H54 (cell line): ENCODE measurements at regions not wholly inside any gene's neighbourhood (a gene's known extent, or its start where the extent isn't known, plus 50 kb on each side); places are given as distances from the start of the nearest gene placed in this dataset.
"Not testable (repeated sequence)": the region's sequence is repeated elsewhere in the genome, so short reads cannot be mapped to it uniquely, and the experiment has no call there.

Source experiments
- DNase-seq: peaks from one replicate; pipeline ENCODE4 v3.0.0; 2011; ENCODE audit warnings: low spot score, mixed read lengths; ENCODE audit not compliant: insufficient read length
- FAIRE-seq: peaks from 3 replicates; lab custom pipeline; 2011; peaks lifted over from hg19 to GRCh38; lab: Jason Lieb, UNC
- POLR2A ChIP-seq: IDR thresholded peaks from 2 replicates; pipeline ENCODE4 v1.6.1; 2011; ENCODE audit warnings: low read depth, mild to moderate bottlenecking, low read length

DNA sequence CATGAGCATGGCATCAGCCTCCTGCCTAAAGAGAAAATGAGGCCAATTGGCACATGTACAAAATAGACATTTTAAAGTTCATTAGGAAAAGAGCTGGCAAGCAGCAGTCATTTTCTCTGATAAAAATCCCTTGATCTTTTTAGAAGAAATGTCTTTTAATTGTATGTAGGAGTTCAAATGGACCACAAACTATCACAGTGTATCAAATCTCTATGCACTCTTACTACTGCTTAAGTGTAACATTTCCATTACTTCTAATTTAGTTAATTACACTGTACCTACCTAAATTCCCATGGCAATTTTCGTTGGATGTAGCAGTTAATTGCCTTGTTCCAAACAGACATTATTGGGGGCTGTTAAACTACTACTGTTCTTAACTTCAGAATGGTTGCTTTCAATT, 233.7 kb upstream of the TECRL start:
- TF ChIP-seq POLR2A: no peak
- DNase-seq (no peak), FAIRE-seq (no peak)

DNA sequence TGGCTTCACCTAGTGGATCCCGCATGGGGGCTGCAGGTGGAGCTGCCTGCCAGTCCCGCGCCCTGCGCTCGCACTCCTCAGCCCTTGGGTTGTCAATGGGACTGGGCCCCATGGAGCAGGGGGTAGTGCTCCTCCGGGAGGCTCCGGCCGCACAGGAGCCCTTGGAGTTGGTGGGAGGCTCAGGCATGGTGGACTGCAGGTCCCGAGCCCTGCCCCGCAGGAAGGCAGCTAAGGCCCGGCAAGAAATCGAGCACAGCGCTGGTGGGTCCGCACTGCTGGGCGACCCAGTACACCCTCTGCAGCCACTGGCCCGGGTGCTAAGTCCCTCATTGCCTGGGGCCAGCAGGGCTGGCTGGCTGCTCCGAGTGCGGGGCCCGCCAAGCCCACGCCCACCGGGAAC, 231.2 kb upstream of the TECRL start:
- not testable (repeated sequence) for FAIRE-seq, DNase-seq

DNA sequence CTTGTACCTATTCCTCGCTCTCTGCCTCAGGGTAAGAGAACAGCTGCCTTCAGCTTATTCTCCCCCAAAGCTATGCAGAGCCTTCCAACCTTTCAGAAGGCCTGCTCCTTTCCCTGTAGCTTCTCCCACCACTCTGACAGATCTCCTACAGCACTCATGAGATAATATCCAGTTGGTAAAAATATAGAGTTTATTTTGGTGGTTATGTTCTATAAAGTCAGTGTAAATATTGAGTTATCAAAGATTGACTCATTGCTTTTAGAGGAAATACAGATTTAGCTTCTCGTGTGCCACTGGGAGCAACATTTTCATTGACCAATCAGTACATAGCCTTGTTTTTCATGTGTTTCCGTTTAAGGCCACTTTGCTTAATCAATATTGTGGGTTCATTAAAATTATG, 216.2 kb upstream of the TECRL start:
- no peak for TF ChIP-seq POLR2A
- no peak for FAIRE-seq
- no peak for DNase-seq

DNA sequence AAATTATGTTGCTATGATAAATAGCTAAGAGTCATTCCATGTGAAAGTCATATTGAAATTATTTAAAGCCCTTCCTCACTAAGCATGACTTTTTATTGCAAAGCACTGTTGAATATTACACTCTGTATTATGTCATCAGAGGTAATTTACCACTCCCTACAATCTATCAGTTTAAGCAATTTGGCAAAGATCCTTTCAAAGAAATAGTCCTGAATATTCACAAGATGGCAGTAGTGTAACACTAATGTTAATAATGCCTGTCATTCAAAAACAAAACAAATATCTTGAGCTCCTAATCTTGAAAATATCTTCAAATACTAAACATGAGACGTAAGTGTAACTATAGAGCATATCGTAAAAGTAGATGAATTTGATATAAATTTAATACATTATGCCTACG, 208.6 kb upstream of the TECRL start:
- TF ChIP-seq POLR2A: no peak
- FAIRE-seq (no peak), DNase-seq (no peak)

DNA sequence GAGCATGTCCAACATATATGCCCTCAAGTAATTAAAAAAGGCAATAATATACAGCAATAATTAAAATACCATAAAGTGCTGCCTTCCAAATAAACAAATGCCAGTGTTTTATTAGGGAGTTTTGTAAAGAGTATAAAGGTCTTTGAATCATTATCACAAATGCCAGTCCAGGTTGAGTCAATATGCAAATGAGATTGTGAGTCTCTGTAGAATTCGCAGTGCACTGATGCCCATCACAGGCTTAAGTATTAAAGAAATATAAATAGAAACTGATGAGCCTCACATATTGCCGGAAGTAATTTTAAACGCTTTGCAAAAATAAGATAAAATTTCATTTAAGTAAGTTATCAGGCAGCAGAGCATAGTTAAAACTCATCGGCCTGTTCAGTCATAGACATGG, 205.0 kb upstream of the TECRL start:
- FAIRE-seq (no peak), DNase-seq (no peak)
- TF ChIP-seq POLR2A: no peak

DNA sequence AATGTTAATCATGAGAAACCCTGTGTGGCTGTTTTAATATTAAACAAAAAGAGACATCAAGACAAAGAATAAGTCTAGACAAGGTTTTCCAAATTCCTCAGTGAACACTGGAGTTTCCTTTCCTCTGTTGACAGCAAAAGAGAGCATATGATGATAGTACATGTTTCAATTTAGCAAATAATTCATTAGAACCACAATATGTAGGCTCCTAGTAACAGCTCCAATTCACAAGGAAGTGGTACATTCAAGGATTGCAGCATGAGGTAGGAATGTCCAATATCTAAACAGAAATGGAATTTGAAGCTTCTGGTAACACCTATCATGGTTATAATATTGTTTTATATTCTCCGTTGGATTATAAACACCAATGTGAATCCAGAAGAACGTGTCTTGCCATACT, 203.8 kb upstream of the TECRL start:
- FAIRE-seq (no peak), DNase-seq (no peak)
- TF ChIP-seq POLR2A: no peak

DNA sequence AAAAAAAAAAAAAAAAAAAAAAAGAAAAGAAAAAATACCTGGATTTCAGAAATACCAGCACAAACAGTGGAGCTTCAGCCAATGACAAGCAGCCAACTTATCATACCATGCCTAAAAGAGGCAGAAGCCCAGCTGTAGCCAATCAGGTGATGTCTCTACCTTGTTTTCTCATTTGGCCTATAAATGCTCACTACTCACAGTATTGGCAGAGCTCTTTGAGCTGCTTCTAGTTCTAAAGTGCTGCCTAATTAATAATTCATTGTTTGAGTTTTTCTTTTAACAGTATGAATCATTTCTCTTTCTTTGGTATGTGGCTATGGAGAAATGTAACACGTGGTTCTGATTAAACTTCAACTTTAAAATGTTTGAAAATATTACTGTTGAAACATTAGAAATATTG, 188.8 kb upstream of the TECRL start:
- no peak for TF ChIP-seq POLR2A
- DNase-seq (no peak), FAIRE-seq (no peak)

DNA sequence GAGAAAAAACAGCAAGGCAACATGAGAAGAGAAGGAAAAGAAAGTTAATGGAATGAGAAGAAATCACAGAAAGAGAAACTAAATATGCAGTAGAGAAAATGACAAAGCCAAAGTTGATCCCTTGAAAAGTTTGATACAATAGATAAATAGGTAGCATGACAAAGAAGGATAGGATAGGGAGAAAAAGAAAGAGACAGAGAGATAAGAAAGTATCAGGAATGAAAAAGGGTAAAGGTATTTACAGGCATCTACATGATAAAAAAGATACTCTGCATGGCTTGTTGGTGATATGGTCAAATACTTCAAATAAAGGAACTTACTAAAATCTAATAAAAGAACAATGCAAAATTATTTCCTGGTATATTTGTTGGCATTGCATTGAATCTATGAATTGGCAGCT, 185.5 kb upstream of the TECRL start:
- TF ChIP-seq POLR2A: no peak
- no peak for DNase-seq
- FAIRE-seq: no peak

DNA sequence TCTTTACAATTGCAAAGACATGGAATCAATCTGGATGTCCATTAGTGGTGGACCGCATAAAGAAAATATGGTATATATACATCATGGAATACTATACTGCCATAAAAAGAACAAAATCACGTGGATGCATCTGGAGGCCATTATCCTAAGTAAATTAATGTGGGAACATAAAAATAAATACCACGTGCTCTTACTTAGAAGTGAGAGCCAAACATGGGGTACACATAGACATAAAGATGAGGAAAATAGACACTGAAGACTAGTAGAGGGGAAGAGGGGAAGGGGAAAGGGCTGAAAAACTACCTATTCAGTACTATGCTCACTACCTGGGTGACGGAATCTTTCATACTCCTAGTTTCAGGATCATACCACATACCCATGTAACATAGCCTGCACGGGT, 179.3 kb upstream of the TECRL start:
- DNase-seq: no peak
- TF ChIP-seq POLR2A: no peak
- no peak for FAIRE-seq

DNA sequence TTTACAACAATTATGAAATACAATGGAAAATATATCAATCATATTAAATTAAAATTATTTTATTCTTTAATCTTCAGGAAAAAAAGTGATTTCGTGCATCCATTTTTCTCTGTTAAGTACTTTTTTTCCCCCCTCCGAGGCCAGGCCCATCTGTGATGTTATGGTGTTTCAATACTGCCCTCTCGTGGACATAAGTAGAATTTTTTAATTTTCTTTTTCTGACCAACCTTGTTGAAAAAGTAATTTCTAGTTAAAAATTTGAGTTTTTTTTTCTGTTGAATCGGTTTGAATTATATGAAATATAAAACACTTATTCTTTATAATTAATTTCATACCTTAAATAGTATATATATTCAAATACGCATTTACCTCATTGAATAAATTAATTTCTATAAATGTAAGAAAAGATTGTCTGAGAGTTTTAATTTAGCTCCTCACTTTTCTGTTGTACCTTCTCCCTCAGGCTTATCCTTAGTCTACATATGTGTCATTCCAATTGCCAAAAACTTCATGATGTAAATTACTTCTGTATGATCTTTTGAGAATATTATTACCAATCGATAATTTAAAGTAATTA, 175.8 kb upstream of the TECRL start:
- DNase-seq: no peak
- no peak for FAIRE-seq
- no peak for TF ChIP-seq POLR2A

DNA sequence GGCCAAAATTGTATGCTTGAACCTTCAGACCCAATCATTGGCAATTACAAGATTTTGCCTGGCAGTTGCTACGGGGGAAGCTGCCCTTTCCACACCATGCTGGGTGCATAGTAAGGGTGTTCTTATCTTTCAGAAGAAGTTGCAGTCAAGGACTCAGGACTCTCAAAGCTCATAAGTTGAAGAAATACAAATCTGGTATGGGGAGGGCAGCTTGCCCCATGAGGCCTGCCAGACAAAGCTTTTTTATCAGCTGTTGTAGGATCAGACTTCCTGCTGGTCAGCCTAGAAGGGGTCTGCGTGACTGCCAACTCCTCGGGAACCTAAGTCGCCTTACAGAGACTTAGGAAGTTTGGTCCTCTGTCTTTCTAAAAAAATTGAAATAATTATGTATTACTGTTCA, 174.9 kb upstream of the TECRL start:
- FAIRE-seq (no peak), DNase-seq (no peak)
- TF ChIP-seq POLR2A: no peak

DNA sequence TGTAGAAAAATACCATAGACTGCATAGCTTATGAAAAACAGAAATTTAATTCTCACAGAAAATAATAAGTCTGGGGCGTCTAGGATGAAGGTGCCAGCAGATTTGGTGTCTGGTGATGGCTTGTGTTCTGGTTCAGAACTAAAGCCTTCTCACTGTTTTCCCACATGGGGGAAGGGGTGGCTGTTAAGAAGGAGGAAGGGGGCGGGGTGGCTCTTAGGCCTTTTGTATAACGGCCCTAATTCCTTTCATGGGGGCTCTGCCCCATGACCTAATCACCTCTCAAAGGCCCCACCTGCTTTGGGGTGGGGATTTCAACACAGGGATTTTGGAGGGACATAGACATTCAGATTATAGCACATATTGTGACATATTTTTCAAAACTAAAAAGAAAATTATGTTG, 173.2 kb upstream of the TECRL start:
- DNase-seq: no peak
- TF ChIP-seq POLR2A: no peak
- FAIRE-seq: no peak

DNA sequence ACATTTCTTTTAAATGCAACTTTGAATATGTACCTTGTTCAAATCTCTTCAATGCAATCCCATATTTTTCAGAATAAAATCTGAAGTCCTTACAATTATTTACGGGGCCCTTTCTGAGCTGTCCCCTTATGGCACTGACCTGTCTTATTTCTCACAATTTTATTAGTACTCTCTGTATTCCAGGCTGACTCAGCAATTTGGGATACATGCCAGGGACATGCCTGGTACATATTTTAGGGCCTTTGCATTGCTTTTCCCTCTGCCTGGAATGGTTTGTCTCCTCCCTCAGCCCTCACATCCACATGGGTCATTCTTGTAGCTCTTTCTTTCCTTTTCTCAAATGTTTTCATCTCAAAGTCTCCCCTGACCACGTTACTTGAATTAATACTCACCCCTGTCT, 172.2 kb upstream of the TECRL start:
- DNase-seq: no peak
- no peak for TF ChIP-seq POLR2A
- FAIRE-seq: no peak

DNA sequence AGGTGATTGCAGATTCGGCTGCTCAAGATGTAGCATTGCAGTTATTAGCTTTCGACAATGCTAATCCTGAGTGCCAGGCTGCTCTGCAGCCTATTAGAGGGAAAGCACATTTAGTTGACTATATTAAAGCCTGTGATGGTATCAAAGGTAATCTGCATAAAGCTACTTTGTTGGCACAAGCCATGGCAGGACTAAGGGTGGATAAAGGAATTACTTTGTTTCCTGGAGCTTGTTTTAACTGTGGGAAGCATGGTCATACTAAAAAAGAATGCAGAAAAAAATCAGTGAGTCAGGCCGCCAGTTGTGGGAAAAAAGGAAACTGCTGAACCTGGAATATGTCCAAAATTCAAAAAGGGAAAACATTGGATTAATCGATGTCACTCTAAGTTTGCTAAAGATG, 154.9 kb upstream of the TECRL start:
- FAIRE-seq (no peak), DNase-seq (no peak)
- TF ChIP-seq POLR2A: no peak

DNA sequence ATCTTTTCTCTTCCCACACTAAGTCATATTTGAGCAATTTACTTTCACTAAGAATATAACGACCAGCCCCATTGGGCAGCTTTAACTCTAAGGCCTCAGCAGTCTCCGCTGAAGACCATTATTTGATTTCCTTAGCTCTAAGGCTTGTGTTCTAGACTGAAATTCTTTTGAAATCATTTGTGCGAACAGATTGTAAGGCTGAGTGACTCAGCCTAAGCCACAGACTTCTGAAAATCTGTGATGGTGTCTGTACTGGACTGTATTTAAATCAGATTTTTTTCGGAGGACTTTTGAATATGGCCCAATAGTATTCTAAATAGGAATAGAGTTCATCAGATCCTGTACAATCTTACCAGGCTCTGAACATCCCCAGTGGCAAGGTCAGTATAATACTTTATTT, 150.3 kb upstream of the TECRL start:
- FAIRE-seq (no peak), DNase-seq (no peak)
- no peak for TF ChIP-seq POLR2A

DNA sequence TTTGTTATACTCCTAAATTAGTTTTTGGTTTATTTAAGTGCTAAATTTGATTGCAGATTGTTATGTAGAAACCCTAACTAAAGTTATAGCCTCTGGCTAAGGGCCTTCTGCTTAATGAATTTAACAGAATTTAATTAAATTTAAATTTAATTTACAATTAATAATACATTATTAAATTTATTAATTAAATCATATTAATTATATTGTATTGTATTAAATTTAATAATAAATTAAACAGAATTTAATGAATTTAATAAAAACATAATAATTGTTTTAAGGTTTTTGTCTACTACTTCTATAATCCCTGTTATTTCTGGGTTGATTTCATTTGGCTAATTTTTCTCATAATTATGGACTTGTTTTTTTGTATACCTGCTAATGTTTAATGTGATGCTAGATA, 141.9 kb upstream of the TECRL start:
- no peak for DNase-seq
- FAIRE-seq: no peak
- TF ChIP-seq POLR2A: no peak
